Endothelial cell of umbilical vein (primary cell): ENCODE measurements at regions not wholly inside any gene's neighbourhood (a gene's known extent, or its start where the extent isn't known, plus 50 kb on each side); places are given as distances from the start of the nearest gene placed in this dataset.

Source experiments
- BruUV-seq: library from RNA; stranded (reverse); fragments of 400-500 nt; replicated peaks from 2 replicates; lab custom pipeline; 2021; lab: Mats Ljungman, UMichigan
- CTCF ChIA-PET: fragments of 300-600, 350-600 bp; sonication (Branson Sonifier 250); formaldehyde crosslinking; loops from one replicate; lab custom pipeline; 2021; ENCODE audit warnings: antibody characterized with exemption, inconsistent platforms; lab: Charles Lee
- POLR2A ChIA-PET: fragments of 300-600, 350-600 bp; sonication (Branson Sonifier 250); formaldehyde crosslinking; loops from one replicate; lab custom pipeline; 2021; ENCODE audit warnings: antibody characterized with exemption, inconsistent platforms; lab: Charles Lee
- DNase-seq: peaks from one replicate; pipeline ENCODE4 v3.0.0-alpha.2; 2011; ENCODE audit warnings: low read depth, low spot score
- FAIRE-seq: peaks from 2 replicates; lab custom pipeline; 2011; peaks lifted over from hg19 to GRCh38; lab: Jason Lieb, UNC
- H2AFZ ChIP-seq: 2 replicates; pipeline ENCODE4 v1.6.0; 2012; ENCODE audit warnings: low read depth, low read length, control low read depth, inconsistent platforms
- H3K27ac ChIP-seq: 2 replicates; pipeline ENCODE4 v1.5.1; 2011; ENCODE audit warnings: low read depth, mild to moderate bottlenecking, control low read depth, low read length, moderate library complexity; ENCODE audit not compliant: insufficient read depth
- H3K27me3 ChIP-seq, 2 experiments: 2 replicates each; pipeline versions ENCODE4 v1.6.0 to v1.6.1; 2011; ENCODE audit warnings: low read length in 2 of 2, mixed read lengths in 1 of 2; ENCODE audit not compliant: control insufficient read depth in 2 of 2, insufficient read depth in 2 of 2
- H3K36me3 ChIP-seq, 2 experiments: 2 replicates in 1 of 2; 3 replicates in 1 of 2; pipeline ENCODE4 v1.5.1; 2011; ENCODE audit warnings: low read length in 2 of 2, mild to moderate bottlenecking in 1 of 2, moderate library complexity in 1 of 2; ENCODE audit not compliant: control insufficient read depth in 2 of 2, insufficient read depth in 2 of 2; ENCODE audit errors: extremely low read depth in 1 of 2
- H3K4me1 ChIP-seq: 3 replicates; pipeline ENCODE4 v1.5.1; 2011; ENCODE audit warnings: mild to moderate bottlenecking, low read length; ENCODE audit not compliant: control insufficient read depth, insufficient read depth; ENCODE audit errors: extremely low read depth
- H3K4me2 ChIP-seq: 2 replicates; pipeline ENCODE4 v1.6.1; 2011; ENCODE audit warnings: low read length, control low read depth, mixed read lengths; ENCODE audit not compliant: insufficient read depth
- H3K4me3 ChIP-seq, 3 experiments: fragments of 200-600 bp in 1 of 3; sonication (generic), shearing (Covaris generic) in 1 of 3; replicated peaks in 1 of 3; 2 replicates each; pipeline ENCODE4 v1.5.1; 2011 to 2016; ENCODE audit warnings: control low read depth in 3 of 3, low read length in 3 of 3, mild to moderate bottlenecking in 2 of 3, inconsistent platforms in 1 of 3, low read depth in 1 of 3, moderate library complexity in 1 of 3; ENCODE audit not compliant: insufficient read depth in 1 of 3
- H3K79me2 ChIP-seq: 2 replicates; pipeline ENCODE4 v1.6.0; 2012; ENCODE audit warnings: low read length, inconsistent platforms; ENCODE audit not compliant: control insufficient read depth, insufficient read depth
- H3K9ac ChIP-seq: replicated peaks from 2 replicates; pipeline ENCODE3; 2011; ENCODE audit warnings: low read length, control low read depth; ENCODE audit not compliant: insufficient read depth; ENCODE audit errors: extremely low read depth
- H3K9me1 ChIP-seq: replicated peaks from 3 replicates; pipeline ENCODE4 v1.6.0; 2011; ENCODE audit warnings: mild to moderate bottlenecking, low read length; ENCODE audit not compliant: control insufficient read depth, insufficient read depth; ENCODE audit errors: extremely low read depth
- H3K9me3 ChIP-seq: replicated peaks from 2 replicates; pipeline ENCODE4 v1.5.1; 2012; ENCODE audit warnings: low read length, inconsistent platforms; ENCODE audit not compliant: control insufficient read depth, insufficient read depth
- H4K20me1 ChIP-seq: replicated peaks from 2 replicates; pipeline ENCODE3; 2011; ENCODE audit warnings: mild to moderate bottlenecking, low read length; ENCODE audit not compliant: control insufficient read depth, insufficient read depth; ENCODE audit errors: extremely low read depth
- CTCF ChIP-seq, 2 donors: IDR thresholded peaks; 1 replicate in 1 of 2; 2 replicates in 1 of 2; pipeline ENCODE4 v1.5.1; 2011; ENCODE audit warnings: low read length in 2 of 2, mild to moderate bottlenecking in 2 of 2, moderate library complexity in 2 of 2, control low read depth in 1 of 2, inconsistent platforms in 1 of 2, low read depth in 1 of 2; ENCODE audit not compliant: insufficient read depth in 1 of 2; ENCODE audit errors: extremely low read depth in 1 of 2
- EZH2 ChIP-seq: IDR thresholded peaks from 2 replicates; pipeline ENCODE4 v1.6.1; 2012; ENCODE audit warnings: borderline replicate concordance, low read depth, mild to moderate bottlenecking, moderate library complexity, low read length, inconsistent platforms; ENCODE audit not compliant: severe bottlenecking
- FOS ChIP-seq: IDR thresholded peaks from 2 replicates; pipeline ENCODE4 v1.6.1; 2011; ENCODE audit warnings: mild to moderate bottlenecking, low read length, moderate library complexity, borderline replicate concordance; ENCODE audit not compliant: insufficient read depth
- GATA2 ChIP-seq: IDR thresholded peaks from 2 replicates; pipeline ENCODE4 v1.7.0; 2011; ENCODE audit warnings: low read depth, mild to moderate bottlenecking, moderate library complexity, mixed read lengths, low read length; ENCODE audit not compliant: insufficient read length, insufficient read depth
- JUN ChIP-seq: IDR thresholded peaks from 2 replicates; pipeline ENCODE4 v1.6.1; 2011; ENCODE audit warnings: borderline replicate concordance, low read depth; ENCODE audit not compliant: insufficient read length, insufficient read depth
- MYC ChIP-seq: IDR thresholded peaks from one replicate; pipeline ENCODE4 v1.6.1; 2011; ENCODE audit warnings: mild to moderate bottlenecking, low read depth, low read length
- POLR2A ChIP-seq: IDR thresholded peaks from 2 replicates; pipeline ENCODE4 v1.6.1; 2012; ENCODE audit warnings: low read depth, mild to moderate bottlenecking, control low read depth, low read length
- POLR2AphosphoS5 ChIP-seq: IDR thresholded peaks from 2 replicates; pipeline ENCODE4 v1.6.1; 2012; ENCODE audit warnings: low read depth, mild to moderate bottlenecking, control low read depth, low read length, moderate library complexity; ENCODE audit not compliant: insufficient read depth
- dilution Hi-C: fragments of 300-500 bp; cut with MboI; formaldehyde crosslinking; loops from one replicate; pipeline ENCODE4 v1.15.0; 2019; ENCODE audit warnings: low sequenced_read_pairs; ENCODE audit not compliant: extremely low pct_ligation_motif_present
- intact Hi-C: fragments of 100-400 bp; cut with micrococcal nuclease; formaldehyde crosslinking; loops from one replicate; pipeline ENCODE4 v1.10.0; 2022
- TF ChIP-seq, protein P1 (sequence below): IDR thresholded peaks from 2 replicates; pipeline ENCODE4 v1.6.1; 2011; ENCODE audit not compliant: insufficient read depth, insufficient read length

DNA sequence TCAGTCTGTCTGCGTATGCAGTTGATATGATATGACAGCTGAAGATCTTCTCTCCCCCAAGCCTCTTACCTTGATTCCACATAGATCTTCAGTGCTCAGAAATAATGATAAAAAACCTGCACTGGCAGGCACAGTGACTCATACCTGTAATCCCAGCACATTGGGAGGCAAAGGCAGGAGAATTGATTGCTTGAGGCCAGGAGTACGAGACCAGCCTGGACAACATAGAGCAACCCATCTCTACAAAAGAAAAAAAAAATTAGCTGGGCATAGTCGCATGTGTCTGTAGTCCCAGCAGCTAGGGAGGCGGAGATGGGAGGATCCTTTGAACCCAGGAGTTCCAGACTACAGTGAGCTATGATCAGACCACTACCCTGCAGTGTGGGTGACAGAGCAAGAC lies 551.0 kb upstream of the MIR17HG start:
- no peak for TF ChIP-seq GATA2
- no TSS peak for BruUV-seq
- dilution Hi-C loops: no loop called here
- H3K9ac ChIP-seq: no peak overlapping the region
- H3K27ac ChIP-seq: no peak overlapping the region
- DNase-seq: no peak
- no peak overlapping the region for H3K4me2 ChIP-seq
- FAIRE-seq: no peak
- ChIA-PET POLR2A (no interaction called here), CTCF (no interaction called here)
- H4K20me1 ChIP-seq: no peaks in the 10 kb centered on the region
- no peaks in the 10 kb centered on the region for H3K36me3 ChIP-seq
- no peaks in the 10 kb centered on the region for H3K4me1 ChIP-seq
- H2AFZ ChIP-seq: no peak overlapping the region
- no peaks in the 10 kb centered on the region for H3K79me2 ChIP-seq
- no peaks in the 10 kb centered on the region for H3K9me3 ChIP-seq
- intact Hi-C loops: no loop called here
- no peaks in the 10 kb centered on the region for H3K9me1 ChIP-seq
- H3K27me3 ChIP-seq: no peaks in the 10 kb centered on the region
- no peak overlapping the region for H3K4me3 ChIP-seq

GRCh38 chr13:90797335-90797734 lies 550.2 kb upstream of the MIR17HG start:
- ChIA-PET POLR2A (no interaction called here), CTCF (no interaction called here)
- Histone ChIP-seq H3K36me3 (no peaks in the 10 kb centered on the region), H2AFZ (no peak overlapping the region), H3K4me2 (no peak overlapping the region), H3K4me1 (no peaks in the 10 kb centered on the region), H3K79me2 (no peaks in the 10 kb centered on the region), H3K27me3 (no peaks in the 10 kb centered on the region), H3K9me1 (no peaks in the 10 kb centered on the region), H3K9me3 (no peaks in the 10 kb centered on the region), H3K9ac (no peak overlapping the region), H3K27ac (no peak overlapping the region), H3K4me3 (no peak overlapping the region), H4K20me1 (no peaks in the 10 kb centered on the region)
- FAIRE-seq: no peak
- intact Hi-C loops: no loop called here
- no peak for TF ChIP-seq EZH2
- no peak for TF ChIP-seq POLR2AphosphoS5
- no peak for TF ChIP-seq FOS
- no peak for TF ChIP-seq JUN
- TF ChIP-seq GATA2: no peak
- TF ChIP-seq CTCF (IDR thresholded peaks at IDR 0.05; ENCODE audit: extremely low read depth in 1 of 2, insufficient read depth in 1 of 2, low read depth in 1 of 2, low read length in 2 of 2): no peak
- no peak for TF ChIP-seq POLR2A
- TF ChIP-seq, protein P1, sequence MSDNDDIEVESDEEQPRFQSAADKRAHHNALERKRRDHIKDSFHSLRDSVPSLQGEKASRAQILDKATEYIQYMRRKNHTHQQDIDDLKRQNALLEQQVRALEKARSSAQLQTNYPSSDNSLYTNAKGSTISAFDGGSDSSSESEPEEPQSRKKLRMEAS: no peak
- TF ChIP-seq MYC: no peak
- no peak for DNase-seq
- no TSS peak for BruUV-seq
- dilution Hi-C loops: no loop called here
